GM03348 (cell line): ENCODE measurements at regions not wholly inside any gene's neighbourhood (a gene's known extent, or its start where the extent isn't known, plus 50 kb on each side); places are given as distances from the start of the nearest gene placed in this dataset.

Source experiments
- DNase-seq: peaks from one replicate; pipeline ENCODE4 v3.0.0; 2012; ENCODE audit warnings: low spot score

GRCh38 chr10:28250782-28251181 lies 52.1 kb downstream of the MPP7 start:
- peak; percentile 58 for DNase-seq

GRCh38 chr10:28250358-28250757 lies 52.5 kb downstream of the MPP7 start:
- DNase-seq: no peak

- DNase-seq: no peak
Measured at GRCh38 chr10:28249512-28249911, 53.4 kb downstream of the MPP7 start.

GRCh38 chr10:28248092-28248491 lies 54.8 kb downstream of the MPP7 start:
- peak; percentile 14 for DNase-seq

GRCh38 chr10:28246023-28246422 lies 56.8 kb downstream of the MPP7 start:
- DNase-seq: no peak

GRCh38 chr10:28243923-28244322 lies 58.9 kb downstream of the MPP7 start:
- DNase-seq: no peak

- DNase-seq: no peak
Measured at GRCh38 chr10:28242555-28243204, 60.2 kb downstream of the MPP7 start.

GRCh38 chr10:28241741-28242399 lies 61.0 kb downstream of the MPP7 start:
- peak; percentile 67 for DNase-seq

GRCh38 chr10:28240400-28240799 lies 62.5 kb downstream of the MPP7 start:
- DNase-seq: no peak

- no peak for DNase-seq
Measured at GRCh38 chr10:28236591-28236990, 66.3 kb downstream of the MPP7 start.

GRCh38 chr10:28220811-28221210 lies 82.1 kb downstream of the MPP7 start:
- DNase-seq: no peak

- DNase-seq: peak; percentile 33
Measured at GRCh38 chr10:28219251-28219650, 83.6 kb downstream of the MPP7 start.

- DNase-seq: peak; percentile 66
Measured at GRCh38 chr10:28217848-28218247, 85.0 kb downstream of the MPP7 start.

- no peak for DNase-seq
Measured at GRCh38 chr10:28215930-28216329, 86.9 kb downstream of the MPP7 start.

- no peak for DNase-seq
Measured at GRCh38 chr10:28214219-28214618, 88.6 kb downstream of the MPP7 start.

- no peak for DNase-seq
Measured at GRCh38 chr10:28211759-28212158, 91.1 kb downstream of the MPP7 start.

GRCh38 chr10:28207799-28208198 lies 95.1 kb downstream of the MPP7 start:
- no peak for DNase-seq

- DNase-seq: peak; percentile 23
Measured at GRCh38 chr10:28202941-28203352, 99.9 kb downstream of the MPP7 start.

GRCh38 chr10:28201410-28202400 lies 101.2 kb downstream of the MPP7 start:
- DNase-seq: no peak

GRCh38 chr10:28200775-28201174 lies 102.1 kb downstream of the MPP7 start:
- DNase-seq: no peak

- DNase-seq: no peak
Measured at GRCh38 chr10:28199941-28200340, 102.9 kb downstream of the MPP7 start.

GRCh38 chr10:28190196-28190595 lies 112.7 kb downstream of the MPP7 start:
- DNase-seq: no peak

GRCh38 chr10:28188526-28188925 lies 114.3 kb downstream of the MPP7 start:
- no peak for DNase-seq
